IMR-90 (cell line): ENCODE measurements at regions not wholly inside any gene's neighbourhood (a gene's known extent, or its start where the extent isn't known, plus 50 kb on each side); places are given as distances from the start of the nearest gene placed in this dataset.

Source experiments
- ATAC-seq: fragments of 200-7000 bp; cut with Tn5 transposase; 2 replicates; pipeline ENCODE4 v1.9.1; 2020; ENCODE audit warnings: low read depth, mild to moderate bottlenecking, moderate library complexity
- BruUV-seq: library from RNA; stranded (reverse); fragments of 400-500 nt; replicated peaks from 2 replicates; lab custom pipeline; 2021; lab: Mats Ljungman, UMichigan
- CTCF ChIA-PET: fragments of 300-600 bp; formaldehyde crosslinking; extraction: SDS; loops from one replicate; lab custom pipeline; 2021; ENCODE audit warnings: antibody characterized with exemption; lab: Yijun Ruan, JAX
- POLR2A ChIA-PET: fragments of 300-600 bp; sonication (Branson Sonifier 250); formaldehyde crosslinking; loops from one replicate; lab custom pipeline; 2022; ENCODE audit warnings: antibody characterized with exemption; ENCODE audit not compliant: unreplicated experiment; lab: Charles Lee
- DNase-seq: peaks from one replicate; pipeline ENCODE4 v3.0.0; 2013
- H2AFZ ChIP-seq: replicated peaks from 2 replicates; pipeline ENCODE3; 2013; ENCODE audit warnings: low read length, mild to moderate bottlenecking; ENCODE audit not compliant: poor library complexity
- H2AK5ac ChIP-seq: 2 replicates; pipeline ENCODE4 v1.6.1; 2013; ENCODE audit warnings: low read depth, low read length, inconsistent platforms
- H2AK9ac ChIP-seq: replicated peaks from 2 replicates; pipeline ENCODE3; 2013; ENCODE audit warnings: mild to moderate bottlenecking, low read depth, low read length, moderate library complexity; ENCODE audit not compliant: poor library complexity
- H2BK120ac ChIP-seq: 2 replicates; pipeline ENCODE4 v1.6.1; 2013; ENCODE audit warnings: low read depth, low read length, inconsistent platforms
- H2BK15ac ChIP-seq: 3 replicates; pipeline ENCODE4 v1.6.1; 2013; ENCODE audit warnings: low read depth, low read length, inconsistent platforms
- H2BK20ac ChIP-seq: 2 replicates; pipeline ENCODE4 v1.6.1; 2013; ENCODE audit warnings: low read depth, mild to moderate bottlenecking, inconsistent platforms, low read length, moderate library complexity
- H2BK5ac ChIP-seq: 2 replicates; pipeline ENCODE4 v1.6.1; 2013; ENCODE audit warnings: mild to moderate bottlenecking, low read depth, low read length, inconsistent platforms; ENCODE audit not compliant: poor library complexity, severe bottlenecking
- H3K14ac ChIP-seq: replicated peaks from 2 replicates; pipeline ENCODE4 v1.6.1; 2013; ENCODE audit warnings: low read depth, low read length, inconsistent platforms
- H3K18ac ChIP-seq: 2 replicates; pipeline ENCODE4 v1.6.1; 2013; ENCODE audit warnings: low read depth, low read length, control low read depth
- H3K23ac ChIP-seq: 2 replicates; pipeline ENCODE4 v1.6.1; 2013; ENCODE audit warnings: low read depth, low read length, inconsistent platforms
- H3K27ac ChIP-seq: 2 replicates; pipeline ENCODE4 v1.5.1; 2013; ENCODE audit warnings: mild to moderate bottlenecking, control low read depth, low read length; ENCODE audit not compliant: insufficient read depth
- H3K27me3 ChIP-seq: 2 replicates; pipeline ENCODE4 v1.6.1; 2013; ENCODE audit warnings: low read length; ENCODE audit not compliant: control insufficient read depth, insufficient read depth
- H3K36me3 ChIP-seq: 2 replicates; pipeline ENCODE4 v1.6.1; 2013; ENCODE audit warnings: low read length, mixed read lengths; ENCODE audit not compliant: control insufficient read depth, insufficient read depth
- H3K4ac ChIP-seq: 2 replicates; pipeline ENCODE4 v1.6.1; 2013; ENCODE audit warnings: low read depth, low read length, inconsistent platforms
- H3K4me1 ChIP-seq: 2 replicates; pipeline ENCODE4 v1.6.1; 2013; ENCODE audit warnings: low read length, mixed read lengths; ENCODE audit not compliant: control insufficient read depth, insufficient read depth
- H3K4me2 ChIP-seq: 2 replicates; pipeline ENCODE4 v1.6.1; 2013; ENCODE audit warnings: low read depth, mild to moderate bottlenecking, control low read depth, low read length, moderate library complexity
- H3K4me3 ChIP-seq: 2 replicates; pipeline ENCODE4 v1.5.1; 2013; ENCODE audit warnings: low read depth, mild to moderate bottlenecking, control low read depth, low read length, moderate library complexity; ENCODE audit not compliant: insufficient read depth
- H3K56ac ChIP-seq: 2 replicates; pipeline ENCODE4 v1.6.1; 2013; ENCODE audit warnings: low read length, inconsistent platforms; ENCODE audit not compliant: insufficient read depth; ENCODE audit errors: extremely low read depth
- H3K79me1 ChIP-seq, 2 experiments: 2 replicates each; pipeline ENCODE4 v1.6.1; 2013; ENCODE audit warnings: low read length in 2 of 2, inconsistent platforms in 1 of 2, low read depth in 1 of 2
- H3K9ac ChIP-seq: 2 replicates; pipeline ENCODE4 v1.6.1; 2013; ENCODE audit warnings: low read depth, low read length, control low read depth
- H3K9me1 ChIP-seq: 2 replicates; pipeline ENCODE4 v1.6.1; 2013; ENCODE audit warnings: low read length, inconsistent platforms; ENCODE audit not compliant: insufficient read depth
- H3K9me3 ChIP-seq: 2 replicates; pipeline ENCODE4 v1.6.1; 2013; ENCODE audit warnings: low read length; ENCODE audit not compliant: control insufficient read depth, insufficient read depth
- H4K20me1 ChIP-seq: 2 replicates; pipeline ENCODE4 v1.6.1; 2013; ENCODE audit warnings: low read length, inconsistent platforms; ENCODE audit not compliant: insufficient read depth
- H4K5ac ChIP-seq: 2 replicates; pipeline ENCODE4 v1.6.1; 2013; ENCODE audit warnings: mild to moderate bottlenecking, low read depth, low read length, control low read depth
- H4K8ac ChIP-seq, 2 experiments: 2 replicates each; pipeline ENCODE4 v1.6.1; 2013; ENCODE audit warnings: low read depth in 2 of 2, low read length in 2 of 2, control low read depth in 1 of 2, inconsistent platforms in 1 of 2
- H4K91ac ChIP-seq: 2 replicates; pipeline ENCODE4 v1.6.1; 2013; ENCODE audit warnings: low read depth, low read length, inconsistent platforms; ENCODE audit not compliant: insufficient read depth
- CTCF ChIP-seq: conservative IDR thresholded peaks from 2 replicates; pipeline ENCODE4 v1.5.1; 2012; ENCODE audit warnings: mild to moderate bottlenecking, low read depth, low read length, improper control_type of control experiment
- ELK1 ChIP-seq: fragments of 150-350 bp; IDR thresholded peaks from 2 replicates; pipeline ENCODE4 v1.6.1; 2016; ENCODE audit warnings: low read depth, mild to moderate bottlenecking, low read length, moderate library complexity, borderline replicate concordance
- FOS ChIP-seq: fragments of 150-350 bp; IDR thresholded peaks from 2 replicates; pipeline ENCODE4 v1.6.1; 2016; ENCODE audit warnings: low read depth, low read length
- MXI1 ChIP-seq: IDR thresholded peaks from 2 replicates; pipeline ENCODE4 v1.6.1; 2012; ENCODE audit warnings: low read depth, mild to moderate bottlenecking, low read length, moderate library complexity, borderline replicate concordance
- NFE2L2 ChIP-seq: fragments of 150-350 bp; IDR thresholded peaks from 2 replicates; pipeline ENCODE4 v1.6.1; 2016; ENCODE audit warnings: low read depth, mild to moderate bottlenecking, low read length
- WGBS, 2 experiments: methylation state at CpG; one replicate each; pipeline versions ENCODE4 v1.1.5 to v1.1.7; 2013; ENCODE audit warnings: missing lambda C conversion rate in 2 of 2; ENCODE audit not compliant: insufficient read length in 1 of 2; ENCODE audit errors: extremely low coverage in 2 of 2; 5-methylcytosine and 5-hydroxymethylcytosine counted together
- dilution Hi-C: fragments of 300-500 bp; cut with HindIII; formaldehyde crosslinking; loops from one replicate; pipeline ENCODE4 v1.14.3; 2018; ENCODE audit warnings: low sequenced_read_pairs; ENCODE audit not compliant: unreplicated experiment
- in situ Hi-C: fragments of 300-500 bp; cut with MboI; formaldehyde crosslinking; loops from 3 replicates; pipeline ENCODE4 v1.14.3; 2019; ENCODE audit warnings: low sequenced_read_pairs, inconsistent platforms, mixed read lengths
- intact Hi-C: fragments of 100-400 bp; cut with micrococcal nuclease; formaldehyde crosslinking; loops from 2 replicates; pipeline ENCODE4 v1.10.0; 2022

GRCh38 chr17:36793976-36794375 lies 143.3 kb upstream of the LHX1 start:
- Histone ChIP-seq H3K14ac (no peak overlapping the region), H3K23ac (no peak overlapping the region), H3K27ac (no peak overlapping the region), H3K9me1 (no peaks in the 10 kb centered on the region), H3K9ac (no peak overlapping the region), H2AK9ac (no peak overlapping the region), H4K8ac (no peak overlapping the region), H3K79me1 (no peaks in the 10 kb centered on the region), H2BK5ac (no peak overlapping the region), H4K5ac (no peak overlapping the region), H2AFZ (no peak overlapping the region), H3K27me3 (peaks cover 28% of the 10 kb centered on the region), H3K18ac (no peak overlapping the region), H3K36me3 (no peaks in the 10 kb centered on the region), H4K91ac (no peak overlapping the region), H3K56ac (no peak overlapping the region), H2BK120ac (no peak overlapping the region), H3K4me1 (no peaks in the 10 kb centered on the region), H2BK20ac (no peak overlapping the region), H2AK5ac (no peak overlapping the region), H3K4me2 (no peak overlapping the region), H4K20me1 (no peaks in the 10 kb centered on the region), H3K4ac (no peak overlapping the region), H3K4me3 (no peak overlapping the region), H3K9me3 (no peaks in the 10 kb centered on the region), H2BK15ac (no peak overlapping the region)
- CTCF ChIA-PET: no interaction called here
- DNase-seq (no peak), ATAC-seq (no peak)
- TF ChIP-seq ELK1 (no peak), FOS (no peak), CTCF (no peak), MXI1 (no peak), NFE2L2 (no peak)
- dilution Hi-C loops: no loop called here
- in situ Hi-C loops: no loop called here
- WGBS, 2 experiments: no CpG with 5 or more reads among the region's 2 CpGs
- POLR2A ChIA-PET: interaction anchor here (0.5 kb wide), 1 partner anchor 110 kb away, joined by 4 read pairs; no protein-coding TSS in a partner anchor
- intact Hi-C loops: no loop called here
- BruUV-seq: no TSS peak
